GM10266 (cell line): ENCODE measurements at regions not wholly inside any gene's neighbourhood (a gene's known extent, or its start where the extent isn't known, plus 50 kb on each side); places are given as distances from the start of the nearest gene placed in this dataset.

Experiments
- DNase-seq: peaks from one replicate; pipeline ENCODE4 v3.0.0; 2012; ENCODE audit errors: extremely low spot score
- CTCF ChIP-seq: IDR thresholded peaks from 2 replicates; pipeline ENCODE4 v1.5.1; 2012; ENCODE audit warnings: mild to moderate bottlenecking, low read depth; ENCODE audit not compliant: control insufficient read depth, insufficient read depth; ENCODE audit errors: missing control alignments

DNA sequence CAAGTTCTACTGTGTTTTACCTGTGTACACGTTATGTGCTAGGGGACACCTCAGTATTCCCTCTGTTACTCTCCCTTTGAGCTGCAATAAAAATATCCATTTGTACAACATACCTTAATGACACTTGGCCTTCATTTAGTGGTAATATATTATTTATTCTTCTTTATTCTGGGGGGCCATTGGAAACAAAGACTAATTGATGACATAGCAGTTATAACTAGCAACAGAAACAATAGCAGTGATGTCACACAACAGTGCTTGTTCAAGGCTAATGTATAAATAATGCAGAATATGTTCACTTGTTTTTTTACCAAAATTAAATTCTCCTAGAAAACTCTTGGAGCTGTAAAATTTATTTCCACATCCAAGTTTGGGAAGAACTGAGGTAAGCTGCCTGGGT, 92.2 kb upstream of the FAM83B start:
- TF ChIP-seq CTCF, result no peak
- no peak for DNase-seq

DNA sequence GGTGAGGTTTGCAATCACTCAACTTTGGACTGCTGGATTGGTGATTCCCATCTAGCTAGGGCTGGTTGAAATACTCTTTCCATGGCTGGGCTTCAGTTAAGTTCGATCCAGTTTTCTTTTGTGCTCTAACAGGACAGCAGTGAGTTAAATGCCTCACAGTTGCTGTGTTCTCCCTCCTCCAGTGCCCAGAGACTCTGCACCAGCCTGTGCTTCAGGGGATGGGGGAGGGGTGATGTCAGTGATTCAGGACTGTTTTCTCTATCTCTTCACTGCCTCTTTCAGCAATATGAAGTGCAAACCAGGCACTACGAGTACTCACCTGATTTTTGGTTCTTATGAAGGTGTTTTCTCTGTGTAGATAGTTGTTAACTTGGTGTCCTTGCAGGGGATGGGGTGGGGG, 88.2 kb upstream of the FAM83B start:
- DNase-seq, result no peak

DNA sequence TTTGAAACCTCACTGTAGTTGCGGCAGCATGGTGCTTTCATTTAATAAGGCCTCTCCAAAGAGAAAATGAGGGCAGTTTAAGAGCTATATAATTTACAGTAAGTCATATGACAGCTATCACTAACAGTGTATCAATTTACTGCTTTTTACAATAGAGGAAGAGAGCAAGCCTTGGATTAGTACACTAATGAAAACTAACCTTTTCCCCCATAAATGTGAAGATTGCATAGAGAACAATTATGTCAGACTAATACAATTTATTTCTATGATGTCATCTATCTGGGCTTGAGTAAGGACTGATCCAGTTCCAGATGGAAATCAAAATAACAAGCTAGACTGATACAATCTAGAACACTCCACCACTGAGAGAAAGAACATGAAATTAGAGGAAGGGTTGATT, 78.1 kb upstream of the FAM83B start:
- DNase-seq, result no peak
- TF ChIP-seq CTCF, result no peak

More for the DNA sequence above, 88.2 kb upstream of the FAM83B start:
- TF ChIP-seq CTCF, result no peak

- DNase-seq, result no peak
- no peak for TF ChIP-seq CTCF
Measured at GRCh38 chr6:54770328-54770727, 76.2 kb upstream of the FAM83B start.

DNA sequence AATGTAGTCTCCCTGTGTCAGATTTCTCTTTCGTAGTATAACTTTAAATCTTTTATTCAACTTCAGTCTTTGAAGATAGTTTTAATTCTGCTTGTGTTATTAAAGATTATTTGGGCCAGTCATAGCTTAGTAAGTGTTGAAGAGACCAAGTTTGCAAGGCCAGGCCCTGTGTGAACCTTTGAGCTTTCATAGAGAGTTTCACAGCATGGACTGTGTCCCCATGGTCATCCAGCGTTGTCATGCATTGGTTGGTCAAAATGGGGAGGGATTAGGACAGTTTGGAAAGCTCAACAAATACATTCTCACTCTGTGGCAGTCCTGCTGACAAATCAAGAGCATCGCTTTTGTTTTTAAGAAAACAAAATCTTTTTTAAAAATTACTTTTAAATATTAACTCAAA, 74.6 kb upstream of the FAM83B start:
- no peak for DNase-seq
- TF ChIP-seq CTCF, result no peak

- no peak for DNase-seq
- TF ChIP-seq CTCF, result no peak
Measured at GRCh38 chr6:54772610-54773009, 74.0 kb upstream of the FAM83B start.

DNA sequence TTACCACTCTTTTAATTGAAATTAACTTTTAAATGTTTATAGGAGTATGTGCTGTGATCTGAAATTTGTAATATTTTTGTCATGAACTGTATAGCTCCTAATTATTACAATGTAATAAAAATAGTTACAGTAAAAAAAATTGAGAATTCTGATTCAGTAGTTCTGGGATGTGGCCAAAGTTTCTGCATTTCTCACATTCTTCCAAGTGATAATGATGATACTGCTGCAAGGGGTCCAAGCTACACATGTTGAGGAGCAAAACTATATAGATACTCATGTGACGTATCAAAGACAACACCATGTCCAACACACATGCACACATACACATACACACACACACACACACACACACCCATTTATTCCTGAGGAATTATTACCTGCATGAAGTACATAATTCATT, 71.0 kb upstream of the FAM83B start:
- no peak for DNase-seq
- no peak for TF ChIP-seq CTCF

GRCh38 chr6:54776891-54777290, 69.7 kb upstream of the FAM83B start:
- DNase-seq, result no peak
- no peak for TF ChIP-seq CTCF
